ENCODE measurements at regions not wholly inside any gene's neighbourhood (a gene's known extent, or its start where the extent isn't known, plus 50 kb on each side); places are given as distances from the start of the nearest gene placed in this dataset.

DNA sequence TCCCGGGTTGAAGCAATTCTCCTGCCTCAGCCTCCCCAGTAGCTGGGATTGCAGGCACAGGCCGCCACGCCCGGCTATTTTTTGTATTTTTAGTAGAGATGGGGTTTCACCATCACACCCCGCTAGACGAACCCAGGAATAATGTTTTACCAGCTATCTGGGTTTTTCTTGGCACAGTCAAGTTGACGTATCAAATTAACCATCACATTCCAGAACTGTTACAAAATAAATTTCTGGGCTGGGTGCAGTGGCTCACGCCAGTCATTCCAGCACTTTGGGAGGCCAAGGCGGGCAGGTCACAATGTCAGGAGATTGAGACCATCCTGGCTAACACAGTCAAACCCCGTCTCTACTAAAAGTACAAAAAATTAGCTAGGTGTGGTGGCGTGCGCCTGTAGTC lies 501.2 kb downstream of the SHISA9 start:
- TF ChIP-seq, protein P1, sequence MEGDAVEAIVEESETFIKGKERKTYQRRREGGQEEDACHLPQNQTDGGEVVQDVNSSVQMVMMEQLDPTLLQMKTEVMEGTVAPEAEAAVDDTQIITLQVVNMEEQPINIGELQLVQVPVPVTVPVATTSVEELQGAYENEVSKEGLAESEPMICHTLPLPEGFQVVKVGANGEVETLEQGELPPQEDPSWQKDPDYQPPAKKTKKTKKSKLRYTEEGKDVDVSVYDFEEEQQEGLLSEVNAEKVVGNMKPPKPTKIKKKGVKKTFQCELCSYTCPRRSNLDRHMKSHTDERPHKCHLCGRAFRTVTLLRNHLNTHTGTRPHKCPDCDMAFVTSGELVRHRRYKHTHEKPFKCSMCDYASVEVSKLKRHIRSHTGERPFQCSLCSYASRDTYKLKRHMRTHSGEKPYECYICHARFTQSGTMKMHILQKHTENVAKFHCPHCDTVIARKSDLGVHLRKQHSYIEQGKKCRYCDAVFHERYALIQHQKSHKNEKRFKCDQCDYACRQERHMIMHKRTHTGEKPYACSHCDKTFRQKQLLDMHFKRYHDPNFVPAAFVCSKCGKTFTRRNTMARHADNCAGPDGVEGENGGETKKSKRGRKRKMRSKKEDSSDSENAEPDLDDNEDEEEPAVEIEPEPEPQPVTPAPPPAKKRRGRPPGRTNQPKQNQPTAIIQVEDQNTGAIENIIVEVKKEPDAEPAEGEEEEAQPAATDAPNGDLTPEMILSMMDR (IDR thresholded peaks at IDR 0.05): no peak
- TF ChIP-seq POLR2A (IDR thresholded peaks at IDR 0.05) (no peak), EP300 (IDR thresholded peaks at IDR 0.05) (no peak), POLR2AphosphoS5 (IDR thresholded peaks at IDR 0.05) (no peak)

Data from sigmoid colon (tissue), 4 donors.